22Rv1 (cell line): ENCODE measurements at regions not wholly inside any gene's neighbourhood (a gene's known extent, or its start where the extent isn't known, plus 50 kb on each side); places are given as distances from the start of the nearest gene placed in this dataset.

Experiments
- H3K27ac ChIP-seq: fragments of 450-650 bp; 2 replicates; pipeline ENCODE4 v1.5.1; 2017
- ZFX ChIP-seq: fragments of 450-650 bp; IDR thresholded peaks from 2 replicates; pipeline ENCODE4 v1.6.1; 2017; ENCODE audit warnings: antibody characterized with exemption, borderline replicate concordance
- TF ChIP-seq, protein P1 (sequence below): fragments of 450-650 bp; IDR thresholded peaks from 2 replicates; pipeline ENCODE4 v1.5.1; 2017; ENCODE audit warnings: mild to moderate bottlenecking

DNA sequence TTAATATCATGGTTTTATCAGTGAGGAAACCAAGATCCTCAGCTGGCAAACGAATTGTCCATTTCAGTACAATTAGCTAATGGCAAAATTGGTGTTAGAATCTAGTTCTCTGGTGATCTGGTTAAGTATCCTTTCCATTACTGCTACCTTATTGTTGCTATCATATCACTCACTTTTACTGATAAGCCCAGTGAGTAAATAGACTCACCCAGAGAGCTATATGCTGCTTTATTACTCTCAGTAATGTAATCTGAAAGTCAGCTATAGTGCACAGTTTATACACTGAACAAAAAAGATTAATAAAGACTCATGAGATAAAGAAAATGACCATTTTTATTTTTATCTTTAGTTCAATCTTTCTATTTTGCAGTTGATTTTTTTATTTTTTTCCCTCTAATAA lies 95.0 kb downstream of the DMAC1 start:
- H3K27ac ChIP-seq = no peak overlapping the region
- no peak for TF ChIP-seq ZFX
- TF ChIP-seq, protein P1, sequence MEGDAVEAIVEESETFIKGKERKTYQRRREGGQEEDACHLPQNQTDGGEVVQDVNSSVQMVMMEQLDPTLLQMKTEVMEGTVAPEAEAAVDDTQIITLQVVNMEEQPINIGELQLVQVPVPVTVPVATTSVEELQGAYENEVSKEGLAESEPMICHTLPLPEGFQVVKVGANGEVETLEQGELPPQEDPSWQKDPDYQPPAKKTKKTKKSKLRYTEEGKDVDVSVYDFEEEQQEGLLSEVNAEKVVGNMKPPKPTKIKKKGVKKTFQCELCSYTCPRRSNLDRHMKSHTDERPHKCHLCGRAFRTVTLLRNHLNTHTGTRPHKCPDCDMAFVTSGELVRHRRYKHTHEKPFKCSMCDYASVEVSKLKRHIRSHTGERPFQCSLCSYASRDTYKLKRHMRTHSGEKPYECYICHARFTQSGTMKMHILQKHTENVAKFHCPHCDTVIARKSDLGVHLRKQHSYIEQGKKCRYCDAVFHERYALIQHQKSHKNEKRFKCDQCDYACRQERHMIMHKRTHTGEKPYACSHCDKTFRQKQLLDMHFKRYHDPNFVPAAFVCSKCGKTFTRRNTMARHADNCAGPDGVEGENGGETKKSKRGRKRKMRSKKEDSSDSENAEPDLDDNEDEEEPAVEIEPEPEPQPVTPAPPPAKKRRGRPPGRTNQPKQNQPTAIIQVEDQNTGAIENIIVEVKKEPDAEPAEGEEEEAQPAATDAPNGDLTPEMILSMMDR = no peak

DNA sequence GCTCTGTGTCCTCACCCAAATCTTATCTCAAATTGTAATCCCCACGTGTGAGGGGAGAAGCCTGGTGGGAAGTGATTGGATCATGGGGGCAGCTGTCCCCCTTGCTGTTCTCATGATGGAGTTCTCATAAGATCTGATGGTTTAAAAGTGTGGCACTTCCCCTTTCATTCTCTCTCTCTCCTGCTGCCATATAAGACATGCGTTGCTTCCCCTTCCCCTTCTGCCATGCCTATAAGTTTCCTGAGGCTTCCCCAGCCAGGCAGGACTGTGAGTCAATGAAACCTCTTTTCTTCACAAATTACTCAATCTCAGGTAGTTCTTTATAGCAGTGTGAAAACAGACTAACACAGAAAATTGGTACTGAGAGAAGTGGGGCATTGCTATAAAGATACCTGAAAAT lies 107.7 kb downstream of the DMAC1 start:
- TF ChIP-seq ZFX = no peak
- TF ChIP-seq, protein P1 = no peak
- H3K27ac ChIP-seq = no peak overlapping the region

DNA sequence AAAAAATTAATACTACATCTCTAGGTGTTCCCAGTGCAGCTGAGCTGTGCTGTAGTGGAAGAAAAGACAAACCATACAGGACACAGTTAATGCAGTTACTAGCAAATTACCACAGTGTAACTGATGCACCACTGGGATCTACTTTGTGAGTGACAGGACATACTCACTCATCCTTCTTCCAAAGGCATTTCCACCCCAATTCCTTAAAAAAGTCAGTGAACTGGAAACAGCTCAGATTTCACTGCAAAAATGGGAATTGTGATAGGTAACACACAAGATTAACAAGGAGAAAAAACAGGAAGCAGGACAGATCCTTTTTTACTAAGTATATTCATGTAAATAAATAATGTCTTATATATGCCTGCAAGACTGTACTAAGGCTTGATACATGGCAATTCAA lies 109.6 kb downstream of the DMAC1 start:
- H3K27ac ChIP-seq = no peak overlapping the region
- TF ChIP-seq, protein P1 = no peak
- no peak for TF ChIP-seq ZFX

DNA sequence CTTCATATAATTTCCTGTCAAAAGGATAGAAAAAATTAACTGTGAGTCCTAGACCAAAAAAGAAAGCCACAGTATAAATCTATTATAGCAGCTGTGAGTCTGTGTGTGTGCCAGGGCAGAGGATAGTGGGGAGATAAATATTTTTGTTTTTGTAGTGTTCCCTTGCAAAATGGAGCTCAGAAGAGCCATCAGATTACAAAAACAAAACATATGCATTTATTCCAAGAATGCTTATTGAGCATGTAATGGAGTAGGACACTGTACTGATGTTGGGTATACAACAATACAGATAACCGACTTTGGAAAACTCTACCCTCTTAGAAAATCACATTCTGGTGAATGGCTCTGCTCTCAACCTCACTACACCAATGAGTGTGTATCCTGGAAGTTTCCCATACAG lies 111.0 kb downstream of the DMAC1 start:
- TF ChIP-seq, protein P1 = no peak
- no peak for TF ChIP-seq ZFX
- H3K27ac ChIP-seq = no peak overlapping the region

DNA sequence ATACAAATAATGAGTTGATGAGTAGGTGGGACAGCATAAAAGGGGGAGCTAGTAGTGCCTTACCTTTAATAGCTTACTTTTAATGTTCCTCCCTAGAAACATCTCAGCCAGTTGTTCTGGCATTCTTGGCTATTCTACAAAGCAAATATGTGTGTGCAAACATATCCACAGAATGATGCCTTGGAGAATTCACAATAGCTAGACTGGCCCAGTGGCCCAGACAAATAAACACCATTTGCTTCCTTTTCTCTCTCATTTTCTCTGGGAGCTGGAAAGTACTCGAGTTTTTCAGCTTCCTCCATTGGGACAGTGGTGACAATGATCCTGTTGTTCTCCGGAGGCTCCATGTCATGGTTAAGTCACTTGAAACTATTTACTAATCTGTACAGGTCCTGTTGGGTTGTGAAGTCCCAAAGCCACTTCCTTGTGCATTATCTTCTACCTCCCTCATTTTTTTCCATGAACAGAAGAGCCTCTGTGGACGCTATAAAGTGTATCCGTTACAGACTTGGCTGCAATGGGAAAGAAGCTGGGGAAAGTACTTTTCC lies 122.9 kb downstream of the DMAC1 start:
- no peak overlapping the region for H3K27ac ChIP-seq
- TF ChIP-seq, protein P1 = no peak
- no peak for TF ChIP-seq ZFX

DNA sequence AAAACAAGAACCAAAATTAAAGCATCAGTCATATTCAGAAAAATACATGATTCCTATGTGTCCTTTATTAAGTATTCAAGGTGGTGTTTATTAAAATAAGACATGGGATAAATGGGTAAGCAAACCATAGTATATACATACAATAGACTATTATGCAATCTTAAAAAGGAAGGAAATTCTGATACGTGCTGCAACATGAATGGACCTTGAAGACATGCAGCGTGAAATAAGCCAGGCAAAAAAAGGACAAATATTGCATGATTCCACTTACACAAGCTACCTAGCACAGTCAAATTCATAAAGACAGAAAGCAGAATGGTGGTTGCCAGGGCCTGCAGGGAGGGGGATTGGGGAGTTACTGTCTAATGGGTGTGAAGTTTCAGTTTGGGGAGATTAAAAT lies 127.7 kb downstream of the DMAC1 start:
- H3K27ac ChIP-seq = no peak overlapping the region
- TF ChIP-seq ZFX = no peak
- TF ChIP-seq, protein P1 = no peak

DNA sequence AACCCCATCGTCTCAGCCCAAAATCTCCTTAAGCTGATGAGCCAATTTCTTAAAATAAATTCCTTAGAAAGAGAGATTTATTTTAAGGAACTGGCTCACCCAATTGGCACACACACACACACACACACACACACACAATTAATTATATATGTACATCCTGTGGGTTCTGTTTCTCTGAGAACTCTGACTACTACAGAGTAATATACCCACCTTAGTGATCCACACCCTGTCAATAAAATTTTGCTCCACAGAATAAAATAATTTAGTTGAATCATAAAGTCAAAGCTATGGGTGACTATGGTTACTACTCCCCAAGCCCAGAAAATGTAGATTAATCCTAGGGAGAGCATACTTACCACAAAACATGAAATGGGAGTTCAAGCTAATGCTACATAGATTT lies 131.0 kb downstream of the DMAC1 start:
- TF ChIP-seq ZFX = no peak
- TF ChIP-seq, protein P1 = no peak
- H3K27ac ChIP-seq = no peak overlapping the region
